ENCODE measurements at regions not wholly inside any gene's neighbourhood (a gene's known extent, or its start where the extent isn't known, plus 50 kb on each side); places are given as distances from the start of the nearest gene placed in this dataset.

- intact Hi-C loops (cut with micrococcal nuclease) (no loop called here), dilution Hi-C loops (cut with HindIII; ENCODE audit: low sequenced_read_pairs, unreplicated experiment) (no loop called here), in situ Hi-C loops (cut with MboI; ENCODE audit: low sequenced_read_pairs) (no loop called here)
- Histone ChIP-seq H4K20me1 (ENCODE audit: insufficient read depth, low read length) (no peaks in the 10 kb centered on the region), H3K18ac (ENCODE audit: low read depth, low read length) (no peak overlapping the region), H3K9me3 (ENCODE audit: control insufficient read depth, insufficient read depth, low read length) (no peaks in the 10 kb centered on the region; the same call in 1 of the 2 replicates), H2BK15ac (ENCODE audit: low read depth, low read length) (no peak overlapping the region), H2AK5ac (ENCODE audit: low read depth, low read length) (no peak overlapping the region), H2BK5ac (ENCODE audit: low read depth, low read length, poor library complexity, severe bottlenecking) (no peak overlapping the region), H2AK9ac (replicated peaks; ENCODE audit: low read depth, low read length, poor library complexity) (no peak overlapping the region), H3K14ac (replicated peaks; ENCODE audit: low read depth, low read length) (no peak overlapping the region), H2AFZ (replicated peaks; ENCODE audit: low read length, poor library complexity) (no peak overlapping the region), H2BK120ac (ENCODE audit: low read depth, low read length) (no peak overlapping the region), H2BK20ac (ENCODE audit: low read depth, low read length) (no peak overlapping the region), H3K23ac (ENCODE audit: low read depth, low read length) (no peak overlapping the region), H3K9me1 (ENCODE audit: insufficient read depth, low read length) (no peaks in the 10 kb centered on the region), H3K9ac (ENCODE audit: low read depth, low read length) (no peak overlapping the region), H4K8ac (ENCODE audit: low read depth in 2 of 2, low read length in 2 of 2) (no peak overlapping the region), H3K36me3 (ENCODE audit: control insufficient read depth, insufficient read depth, low read length) (no peaks in the 10 kb centered on the region), H4K5ac (ENCODE audit: low read depth, low read length) (no peak overlapping the region), H3K79me1 (ENCODE audit: low read depth in 1 of 2, low read length in 2 of 2) (no peaks in the 10 kb centered on the region), H3K4me3 (ENCODE audit: insufficient read depth, low read depth, low read length) (no peak overlapping the region), H3K56ac (ENCODE audit: extremely low read depth, insufficient read depth, low read length) (no peak overlapping the region), H3K4me1 (ENCODE audit: control insufficient read depth, insufficient read depth, low read length) (no peaks in the 10 kb centered on the region), H3K4me2 (ENCODE audit: low read depth, low read length) (no peak overlapping the region), H4K91ac (ENCODE audit: insufficient read depth, low read depth, low read length) (no peak overlapping the region), H3K4ac (ENCODE audit: low read depth, low read length) (no peak overlapping the region), H3K27ac (ENCODE audit: insufficient read depth, low read length) (no peak overlapping the region), H3K27me3 (ENCODE audit: control insufficient read depth, insufficient read depth, low read length) (no peaks in the 10 kb centered on the region)
- ChIA-PET CTCF (no interaction called here), POLR2A (ENCODE audit: unreplicated experiment) (no interaction called here)
- ATAC-seq (ENCODE audit: low read depth) (no peak), DNase-seq (no peak)
- no CpG with 5 or more reads among the region's 2 CpGs for WGBS, 2 experiments (ENCODE audit: extremely low coverage in 2 of 2, insufficient read length in 1 of 2)
- no peak for TF ChIP-seq MAZ (IDR thresholded peaks at IDR 0.05; ENCODE audit: borderline replicate concordance, low read depth, low read length)
- no peak for TF ChIP-seq CEBPB (IDR thresholded peaks at IDR 0.05; ENCODE audit: low read depth, low read length)
- no peak for TF ChIP-seq USF2 (IDR thresholded peaks at IDR 0.05; ENCODE audit: low read depth, low read length)
- TF ChIP-seq RFX5 (IDR thresholded peaks at IDR 0.05; ENCODE audit: low read depth, low read length): no peak
- TF ChIP-seq NFE2L2 (IDR thresholded peaks at IDR 0.05; ENCODE audit: low read depth, low read length): no peak
- TF ChIP-seq CHD1 (IDR thresholded peaks at IDR 0.05; ENCODE audit: low read depth, low read length): no peak
- TF ChIP-seq RAD21 (IDR thresholded peaks at IDR 0.05; ENCODE audit: low read length): no peak
- TF ChIP-seq MXI1 (IDR thresholded peaks at IDR 0.05; ENCODE audit: borderline replicate concordance, low read depth, low read length): no peak
- TF ChIP-seq ELK1 (IDR thresholded peaks at IDR 0.05; ENCODE audit: borderline replicate concordance, low read depth, low read length): no peak
- TF ChIP-seq BHLHE40 (IDR thresholded peaks at IDR 0.05; ENCODE audit: low read depth, low read length): no peak
- TF ChIP-seq MAFK (IDR thresholded peaks at IDR 0.05; ENCODE audit: low read depth, low read length): no peak
- TF ChIP-seq RCOR1 (IDR thresholded peaks at IDR 0.05; ENCODE audit: insufficient replicate concordance, low read length): no peak
- no peak for TF ChIP-seq CTCF (conservative IDR thresholded peaks at IDR 0.05; ENCODE audit: low read depth, low read length)
- no peak for TF ChIP-seq POLR2A (IDR thresholded peaks at IDR 0.05; ENCODE audit: low read depth, low read length)
- TF ChIP-seq FOS (IDR thresholded peaks at IDR 0.05; ENCODE audit: low read depth, low read length): no peak
- TF ChIP-seq SMC3 (IDR thresholded peaks at IDR 0.05; ENCODE audit: low read depth, low read length): no peak
- no TSS peak for BruUV-seq (replicated peaks)
Measured at GRCh38 chr4:161186750-161187149, 977.0 kb downstream of the FSTL5 start.

Data from IMR-90 (cell line).